GM23338 (cell line): ENCODE measurements at regions not wholly inside any gene's neighbourhood (a gene's known extent, or its start where the extent isn't known, plus 50 kb on each side); places are given as distances from the start of the nearest gene placed in this dataset.

Experiments used
- ATAC-seq: fragments of 200-7000 bp; cut with Tn5 transposase; 3 replicates; pipeline ENCODE4 v1.9.1; 2020
- DNase-seq: peaks from one replicate; pipeline ENCODE4 v3.0.0-alpha.2; 2015; ENCODE audit warnings: low spot score
- H2AFZ ChIP-seq: fragments of 200-600 bp; sonication (generic); 2 replicates; pipeline ENCODE4 v1.8.0; 2016; ENCODE audit warnings: antibody characterized with exemption, mild to moderate bottlenecking, moderate library complexity
- H3F3A ChIP-seq: fragments of 200-600 bp; sonication (generic); replicated peaks from 2 replicates; pipeline ENCODE4 v1.8.0; 2017; ENCODE audit warnings: antibody characterized with exemption, mixed run types, low read depth
- H3K27ac ChIP-seq: fragments of 200-600 bp; sonication (generic); 2 replicates; pipeline ENCODE4 v1.6.1; 2016; ENCODE audit warnings: low read depth
- H3K27me3 ChIP-seq: fragments of 200-600 bp; sonication (generic); 2 replicates; pipeline ENCODE4 v1.8.0; 2016; ENCODE audit warnings: mild to moderate bottlenecking, mixed run types, moderate library complexity; ENCODE audit not compliant: insufficient read depth
- H3K36me3 ChIP-seq: fragments of 200-600 bp; sonication (generic); 2 replicates; pipeline ENCODE4 v1.8.0; 2016; ENCODE audit warnings: mild to moderate bottlenecking; ENCODE audit not compliant: insufficient read depth
- H3K4me1 ChIP-seq: fragments of 200-600 bp; sonication (generic); 2 replicates; pipeline ENCODE4 v1.8.0; 2016; ENCODE audit warnings: mild to moderate bottlenecking, moderate library complexity; ENCODE audit not compliant: insufficient read depth
- H3K4me2 ChIP-seq: fragments of 200-600 bp; sonication (generic); 2 replicates; pipeline ENCODE4 v1.7.1; 2017; ENCODE audit warnings: mixed run types
- H3K4me3 ChIP-seq: fragments of 200-600 bp; sonication (generic); 2 replicates; pipeline ENCODE4 v1.6.1; 2016; ENCODE audit warnings: mixed run types
- H3K79me2 ChIP-seq: fragments of 200-600 bp; sonication (generic); replicated peaks from 2 replicates; pipeline ENCODE4 v1.8.0; 2017; ENCODE audit warnings: mild to moderate bottlenecking; ENCODE audit not compliant: insufficient read depth
- H3K9me2 ChIP-seq: fragments of 200-600 bp; sonication (generic); 2 replicates; pipeline ENCODE4 v1.8.0; 2017; ENCODE audit not compliant: insufficient read depth
- H4K20me1 ChIP-seq: fragments of 200-600 bp; sonication (generic); replicated peaks from 2 replicates; pipeline ENCODE4 v1.8.0; 2017; ENCODE audit warnings: mild to moderate bottlenecking; ENCODE audit not compliant: insufficient read depth
- H3K27ac Mint-ChIP-seq: 2 replicates; pipeline ENCODE4 v1.8.0; 2020; ENCODE audit warnings: inconsistent platforms, mild to moderate bottlenecking, moderate library complexity, mixed read lengths
- H3K27me3 Mint-ChIP-seq: 3 replicates; pipeline ENCODE4 v1.8.0; 2022; ENCODE audit warnings: low read depth, mild to moderate bottlenecking, moderate library complexity, mixed read lengths, inconsistent platforms; ENCODE audit not compliant: insufficient read depth, poor library complexity
- H3K36me3 Mint-ChIP-seq: 3 replicates; pipeline ENCODE4 v1.8.0; 2021; ENCODE audit warnings: low read depth, mild to moderate bottlenecking, inconsistent platforms, moderate library complexity, mixed read lengths
- H3K4me1 Mint-ChIP-seq: 3 replicates; pipeline ENCODE4 v1.8.0; 2020; ENCODE audit warnings: mild to moderate bottlenecking, inconsistent platforms, mixed read lengths
- H3K4me3 Mint-ChIP-seq: 3 replicates; pipeline ENCODE4 v1.8.0; 2021; ENCODE audit warnings: moderate library complexity, mild to moderate bottlenecking, inconsistent platforms, mixed read lengths
- H3K9me3 Mint-ChIP-seq: 3 replicates; pipeline ENCODE4 v1.8.0; 2020; ENCODE audit warnings: moderate library complexity, mild to moderate bottlenecking, inconsistent platforms, mixed read lengths
- CREB1 ChIP-seq: fragments of 250-450 bp; sonication (Bioruptor Pico); IDR thresholded peaks from 2 replicates; pipeline ENCODE4 v1.5.0; 2020; ENCODE audit warnings: low read depth, mild to moderate bottlenecking, moderate library complexity
- EZH2 ChIP-seq: fragments of 200-600 bp; sonication (generic); IDR thresholded peaks from one replicate; pipeline ENCODE4 v1.8.0; 2017; ENCODE audit warnings: antibody characterized with exemption, mild to moderate bottlenecking, low read depth; ENCODE audit not compliant: unreplicated experiment
- EZH2phosphoT487 ChIP-seq: fragments of 200-600 bp; sonication (generic); IDR thresholded peaks from one replicate; pipeline ENCODE4 v1.8.1; 2018; ENCODE audit warnings: antibody characterized with exemption; ENCODE audit not compliant: unreplicated experiment
- JUNB ChIP-seq: IDR thresholded peaks from one replicate; pipeline ENCODE4 v1.6.1; 2016; ENCODE audit warnings: antibody characterized with exemption; ENCODE audit not compliant: unreplicated experiment
- NANOG ChIP-seq: IDR thresholded peaks from 2 replicates; pipeline ENCODE4 v1.6.1; 2016; ENCODE audit warnings: antibody characterized with exemption, borderline replicate concordance
- POLR2AphosphoS5 ChIP-seq: IDR thresholded peaks from 2 replicates; pipeline ENCODE4 v1.6.1; 2016; ENCODE audit warnings: antibody characterized with exemption, low read depth
- STAT1 ChIP-seq: IDR thresholded peaks from one replicate; pipeline ENCODE4 v1.6.1; 2016; ENCODE audit warnings: antibody characterized with exemption; ENCODE audit not compliant: unreplicated experiment
- ZNF114 ChIP-seq: fragments of 250-450 bp; sonication (Bioruptor Pico); IDR thresholded peaks from 2 replicates; pipeline ENCODE4 v1.5.0; 2020; ENCODE audit warnings: mild to moderate bottlenecking, moderate library complexity
- ZNF331 ChIP-seq: fragments of 250-450 bp; sonication (Bioruptor Pico); IDR thresholded peaks from 2 replicates; pipeline ENCODE4 v1.5.0; 2020; ENCODE audit warnings: low read depth, mild to moderate bottlenecking, moderate library complexity
- ZNF462 ChIP-seq: fragments of 250-450 bp; sonication (Bioruptor Pico); IDR thresholded peaks from 2 replicates; pipeline ENCODE4 v1.5.0; 2020; ENCODE audit warnings: mild to moderate bottlenecking, moderate library complexity
- TF ChIP-seq, protein P1 (sequence below): IDR thresholded peaks from 2 replicates; pipeline ENCODE4 v1.6.1; 2016; ENCODE audit warnings: antibody characterized with exemption
- TF ChIP-seq, protein P2 (sequence below): IDR thresholded peaks from one replicate; pipeline ENCODE4 v1.6.1; 2018; ENCODE audit warnings: antibody characterized with exemption; ENCODE audit not compliant: unreplicated experiment
- TF ChIP-seq, protein P3 (sequence below), 2 experiments: fragments of 200-600 bp in 1 of 2; sonication (generic) in 1 of 2; conservative IDR thresholded peaks; 2 replicates each; pipeline versions ENCODE4 v1.5.1 to v1.6.1; 2016 to 2017; ENCODE audit warnings: antibody characterized with exemption in 2 of 2, low read depth in 2 of 2, mild to moderate bottlenecking in 2 of 2, moderate library complexity in 1 of 2

DNA sequence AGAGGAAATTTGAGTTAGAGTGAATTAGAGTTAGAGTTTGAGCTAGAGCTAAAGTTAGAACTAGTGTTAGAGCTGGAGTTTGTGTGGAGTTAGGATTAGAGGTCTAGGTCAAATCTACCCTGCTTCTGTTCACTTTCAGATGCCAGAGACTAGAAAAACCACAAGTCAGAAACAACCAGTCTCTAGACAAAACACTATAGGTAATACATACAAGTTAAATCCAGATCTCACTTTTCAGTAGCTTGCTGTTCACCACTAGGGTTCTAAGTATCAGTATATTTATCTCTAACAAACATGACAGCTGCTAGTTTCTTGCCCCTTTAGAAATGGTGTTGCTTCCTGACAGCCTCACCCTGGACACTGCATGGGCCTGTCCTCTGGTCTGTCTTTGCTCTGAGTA lies 300.7 kb downstream of the ARAP2 start:
- Histone ChIP-seq H3K9me2 (no peaks in the 10 kb centered on the region), H4K20me1 (no peaks in the 10 kb centered on the region), H3K4me3 (no peak overlapping the region), H2AFZ (no peak overlapping the region), H3K27me3 (no peaks in the 10 kb centered on the region), H3F3A (no peaks in the 10 kb centered on the region), H3K79me2 (no peaks in the 10 kb centered on the region), H3K36me3 (no peaks in the 10 kb centered on the region), H3K4me2 (no peak overlapping the region), H3K27ac (no peak overlapping the region), H3K4me1 (no peaks in the 10 kb centered on the region)
- no peak for ATAC-seq
- no peak for DNase-seq
- H3K27ac Mint-ChIP-seq = no peak overlapping the region
- H3K4me1 Mint-ChIP-seq = no peaks in the 10 kb centered on the region
- no peaks in the 10 kb centered on the region for H3K27me3 Mint-ChIP-seq
- no peak overlapping the region for H3K4me3 Mint-ChIP-seq
- no peaks in the 10 kb centered on the region for H3K36me3 Mint-ChIP-seq
- TF ChIP-seq STAT1 (no peak), ZNF331 (no peak), EZH2phosphoT487 (no peak), POLR2AphosphoS5 (no peak), CREB1 (CRISPR knock-in tag) (no peak), EZH2 (no peak), JUNB (no peak), ZNF114 (CRISPR knock-in tag) (no peak), NANOG (no peak), ZNF462 (CRISPR knock-in tag) (no peak)
- TF ChIP-seq, protein P1, sequence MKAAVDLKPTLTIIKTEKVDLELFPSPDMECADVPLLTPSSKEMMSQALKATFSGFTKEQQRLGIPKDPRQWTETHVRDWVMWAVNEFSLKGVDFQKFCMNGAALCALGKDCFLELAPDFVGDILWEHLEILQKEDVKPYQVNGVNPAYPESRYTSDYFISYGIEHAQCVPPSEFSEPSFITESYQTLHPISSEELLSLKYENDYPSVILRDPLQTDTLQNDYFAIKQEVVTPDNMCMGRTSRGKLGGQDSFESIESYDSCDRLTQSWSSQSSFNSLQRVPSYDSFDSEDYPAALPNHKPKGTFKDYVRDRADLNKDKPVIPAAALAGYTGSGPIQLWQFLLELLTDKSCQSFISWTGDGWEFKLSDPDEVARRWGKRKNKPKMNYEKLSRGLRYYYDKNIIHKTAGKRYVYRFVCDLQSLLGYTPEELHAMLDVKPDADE = no peak
- TF ChIP-seq, protein P2, sequence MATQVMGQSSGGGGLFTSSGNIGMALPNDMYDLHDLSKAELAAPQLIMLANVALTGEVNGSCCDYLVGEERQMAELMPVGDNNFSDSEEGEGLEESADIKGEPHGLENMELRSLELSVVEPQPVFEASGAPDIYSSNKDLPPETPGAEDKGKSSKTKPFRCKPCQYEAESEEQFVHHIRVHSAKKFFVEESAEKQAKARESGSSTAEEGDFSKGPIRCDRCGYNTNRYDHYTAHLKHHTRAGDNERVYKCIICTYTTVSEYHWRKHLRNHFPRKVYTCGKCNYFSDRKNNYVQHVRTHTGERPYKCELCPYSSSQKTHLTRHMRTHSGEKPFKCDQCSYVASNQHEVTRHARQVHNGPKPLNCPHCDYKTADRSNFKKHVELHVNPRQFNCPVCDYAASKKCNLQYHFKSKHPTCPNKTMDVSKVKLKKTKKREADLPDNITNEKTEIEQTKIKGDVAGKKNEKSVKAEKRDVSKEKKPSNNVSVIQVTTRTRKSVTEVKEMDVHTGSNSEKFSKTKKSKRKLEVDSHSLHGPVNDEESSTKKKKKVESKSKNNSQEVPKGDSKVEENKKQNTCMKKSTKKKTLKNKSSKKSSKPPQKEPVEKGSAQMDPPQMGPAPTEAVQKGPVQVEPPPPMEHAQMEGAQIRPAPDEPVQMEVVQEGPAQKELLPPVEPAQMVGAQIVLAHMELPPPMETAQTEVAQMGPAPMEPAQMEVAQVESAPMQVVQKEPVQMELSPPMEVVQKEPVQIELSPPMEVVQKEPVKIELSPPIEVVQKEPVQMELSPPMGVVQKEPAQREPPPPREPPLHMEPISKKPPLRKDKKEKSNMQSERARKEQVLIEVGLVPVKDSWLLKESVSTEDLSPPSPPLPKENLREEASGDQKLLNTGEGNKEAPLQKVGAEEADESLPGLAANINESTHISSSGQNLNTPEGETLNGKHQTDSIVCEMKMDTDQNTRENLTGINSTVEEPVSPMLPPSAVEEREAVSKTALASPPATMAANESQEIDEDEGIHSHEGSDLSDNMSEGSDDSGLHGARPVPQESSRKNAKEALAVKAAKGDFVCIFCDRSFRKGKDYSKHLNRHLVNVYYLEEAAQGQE = no peak
- TF ChIP-seq, protein P3, sequence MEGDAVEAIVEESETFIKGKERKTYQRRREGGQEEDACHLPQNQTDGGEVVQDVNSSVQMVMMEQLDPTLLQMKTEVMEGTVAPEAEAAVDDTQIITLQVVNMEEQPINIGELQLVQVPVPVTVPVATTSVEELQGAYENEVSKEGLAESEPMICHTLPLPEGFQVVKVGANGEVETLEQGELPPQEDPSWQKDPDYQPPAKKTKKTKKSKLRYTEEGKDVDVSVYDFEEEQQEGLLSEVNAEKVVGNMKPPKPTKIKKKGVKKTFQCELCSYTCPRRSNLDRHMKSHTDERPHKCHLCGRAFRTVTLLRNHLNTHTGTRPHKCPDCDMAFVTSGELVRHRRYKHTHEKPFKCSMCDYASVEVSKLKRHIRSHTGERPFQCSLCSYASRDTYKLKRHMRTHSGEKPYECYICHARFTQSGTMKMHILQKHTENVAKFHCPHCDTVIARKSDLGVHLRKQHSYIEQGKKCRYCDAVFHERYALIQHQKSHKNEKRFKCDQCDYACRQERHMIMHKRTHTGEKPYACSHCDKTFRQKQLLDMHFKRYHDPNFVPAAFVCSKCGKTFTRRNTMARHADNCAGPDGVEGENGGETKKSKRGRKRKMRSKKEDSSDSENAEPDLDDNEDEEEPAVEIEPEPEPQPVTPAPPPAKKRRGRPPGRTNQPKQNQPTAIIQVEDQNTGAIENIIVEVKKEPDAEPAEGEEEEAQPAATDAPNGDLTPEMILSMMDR (conservative IDR thresholded peaks at IDR 0.05; ENCODE audit: low read depth in 2 of 2) = no peak
- H3K9me3 Mint-ChIP-seq = 0 out of 3 replicates have a peak, but pooled peaks cover 3% of the 10 kb centered on the region
